ENCODE measurements at regions not wholly inside any gene's neighbourhood (a gene's known extent, or its start where the extent isn't known, plus 50 kb on each side); places are given as distances from the start of the nearest gene placed in this dataset.

DNA sequence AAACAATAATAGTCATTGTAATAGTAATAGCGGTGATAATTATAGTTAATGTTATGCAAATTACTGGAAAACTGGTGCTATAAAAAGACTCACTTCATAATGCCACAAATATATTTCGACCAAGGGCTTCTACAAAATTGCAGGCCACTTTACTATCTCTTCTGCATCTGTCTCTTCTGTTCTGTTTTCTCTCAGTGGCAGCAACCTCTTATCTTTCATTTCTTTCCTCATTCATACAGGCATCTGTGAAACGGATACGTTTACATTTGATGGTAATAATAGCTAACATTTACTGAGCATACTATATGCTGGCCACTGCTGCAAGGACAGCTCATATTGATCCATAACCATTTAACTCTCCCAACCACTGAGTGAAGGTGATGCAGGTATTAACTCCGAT lies 537.4 kb upstream of the PFKP start:
- peaks cover 20% of the 10 kb centered on the region for H3K4me1 Mint-ChIP-seq
- ChIA-PET CTCF (no interaction called here), POLR2A (no interaction called here)
- no peak overlapping the region for H3K27ac Mint-ChIP-seq
- H3K9me3 Mint-ChIP-seq: peaks cover 36% of the 10 kb centered on the region
- H3K36me3 Mint-ChIP-seq: peaks cover 33% of the 10 kb centered on the region
- ATAC-seq: no peak
- H3K27me3 Mint-ChIP-seq (ENCODE audit: low read depth): peaks cover 22% of the 10 kb centered on the region
- no peak for DNase-seq (ENCODE audit: low spot score)
- no peak overlapping the region for H3K4me3 Mint-ChIP-seq
- TF ChIP-seq MLX (CRISPR knock-in tag; IDR thresholded peaks at IDR 0.05) (no peak), NR3C1 (CRISPR knock-in tag; conservative IDR thresholded peaks at IDR 0.05; ENCODE audit: low read depth) (no peak), TEAD4 (CRISPR knock-in tag; IDR thresholded peaks at IDR 0.05) (no peak), NR2C2 (CRISPR knock-in tag; IDR thresholded peaks at IDR 0.05) (no peak), SMAD3 (CRISPR knock-in tag; IDR thresholded peaks at IDR 0.05; ENCODE audit: borderline replicate concordance) (no peak), CBFB (CRISPR knock-in tag; IDR thresholded peaks at IDR 0.05; ENCODE audit: low read depth) (no peak), ZNF138 (CRISPR knock-in tag; conservative IDR thresholded peaks at IDR 0.05) (no peak), ZNF396 (CRISPR knock-in tag; IDR thresholded peaks at IDR 0.05; ENCODE audit: borderline replicate concordance) (no peak), ELF4 (CRISPR knock-in tag; IDR thresholded peaks at IDR 0.05; ENCODE audit: low read depth) (no peak), NFATC4 (CRISPR knock-in tag; IDR thresholded peaks at IDR 0.05) (no peak), RELA (CRISPR knock-in tag; IDR thresholded peaks at IDR 0.05; ENCODE audit: borderline replicate concordance) (no peak), ESRRA (CRISPR knock-in tag; IDR thresholded peaks at IDR 0.05; ENCODE audit: borderline replicate concordance) (no peak), ZNF317 (CRISPR knock-in tag; IDR thresholded peaks at IDR 0.05; ENCODE audit: borderline replicate concordance, low read depth) (no peak), EMX1 (CRISPR knock-in tag; IDR thresholded peaks at IDR 0.05) (no peak)

GRCh38 chr10:2525781-2526180 lies 541.6 kb upstream of the PFKP start:
- peaks cover 11% of the 10 kb centered on the region for H3K9me3 Mint-ChIP-seq
- CTCF ChIA-PET: no interaction called here
- POLR2A ChIA-PET: no interaction called here
- peaks cover 16% of the 10 kb centered on the region for H3K27me3 Mint-ChIP-seq (ENCODE audit: low read depth)
- TF ChIP-seq ATF6 (CRISPR knock-in tag; IDR thresholded peaks at IDR 0.05): no peak
- TF ChIP-seq TP53 (CRISPR knock-in tag; IDR thresholded peaks at IDR 0.05): no peak
- no peak for TF ChIP-seq CBFB (CRISPR knock-in tag; IDR thresholded peaks at IDR 0.05; ENCODE audit: low read depth)
- no peak for TF ChIP-seq NFE2L1 (CRISPR knock-in tag; IDR thresholded peaks at IDR 0.05)
- TF ChIP-seq, protein P1, sequence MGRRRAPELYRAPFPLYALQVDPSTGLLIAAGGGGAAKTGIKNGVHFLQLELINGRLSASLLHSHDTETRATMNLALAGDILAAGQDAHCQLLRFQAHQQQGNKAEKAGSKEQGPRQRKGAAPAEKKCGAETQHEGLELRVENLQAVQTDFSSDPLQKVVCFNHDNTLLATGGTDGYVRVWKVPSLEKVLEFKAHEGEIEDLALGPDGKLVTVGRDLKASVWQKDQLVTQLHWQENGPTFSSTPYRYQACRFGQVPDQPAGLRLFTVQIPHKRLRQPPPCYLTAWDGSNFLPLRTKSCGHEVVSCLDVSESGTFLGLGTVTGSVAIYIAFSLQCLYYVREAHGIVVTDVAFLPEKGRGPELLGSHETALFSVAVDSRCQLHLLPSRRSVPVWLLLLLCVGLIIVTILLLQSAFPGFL (CRISPR knock-in tag; IDR thresholded peaks at IDR 0.05; ENCODE audit: borderline replicate concordance): no peak
- TF ChIP-seq NR3C1 (CRISPR knock-in tag; conservative IDR thresholded peaks at IDR 0.05; ENCODE audit: low read depth): no peak
- TF ChIP-seq, protein P2, sequence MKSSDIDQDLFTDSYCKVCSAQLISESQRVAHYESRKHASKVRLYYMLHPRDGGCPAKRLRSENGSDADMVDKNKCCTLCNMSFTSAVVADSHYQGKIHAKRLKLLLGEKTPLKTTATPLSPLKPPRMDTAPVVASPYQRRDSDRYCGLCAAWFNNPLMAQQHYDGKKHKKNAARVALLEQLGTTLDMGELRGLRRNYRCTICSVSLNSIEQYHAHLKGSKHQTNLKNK (CRISPR knock-in tag; IDR thresholded peaks at IDR 0.05): no peak
- peaks cover 20% of the 10 kb centered on the region for H3K4me1 Mint-ChIP-seq
- DNase-seq (ENCODE audit: low spot score) (no peak), ATAC-seq (no peak)
- H3K4me3 Mint-ChIP-seq: no peak overlapping the region
- peaks cover 8% of the 10 kb centered on the region; the same call in 1 of the 2 replicates for H3K36me3 Mint-ChIP-seq
- H3K27ac Mint-ChIP-seq: no peak overlapping the region

- Mint-ChIP-seq H3K36me3 (peaks cover 6% of the 10 kb centered on the region; the same call in 1 of the 2 replicates), H3K9me3 (peaks cover 6% of the 10 kb centered on the region), H3K4me3 (no peak overlapping the region), H3K27me3 (ENCODE audit: low read depth) (no peaks in the 10 kb centered on the region), H3K27ac (no peak overlapping the region), H3K4me1 (peaks cover 3% of the 10 kb centered on the region; the same call in 1 of the 2 replicates)
- POLR2A ChIA-PET: no interaction called here
- DNase-seq (ENCODE audit: low spot score) (no peak), ATAC-seq (no peak)
- TF ChIP-seq ZNF263 (CRISPR knock-in tag; IDR thresholded peaks at IDR 0.05; ENCODE audit: low read depth) (no peak), SMAD4 (CRISPR knock-in tag; IDR thresholded peaks at IDR 0.05) (no peak), TCF7 (CRISPR knock-in tag; IDR thresholded peaks at IDR 0.05; ENCODE audit: low read depth) (no peak), MXD4 (CRISPR knock-in tag; IDR thresholded peaks at IDR 0.05; ENCODE audit: borderline replicate concordance) (no peak), SMAD3 (CRISPR knock-in tag; IDR thresholded peaks at IDR 0.05; ENCODE audit: borderline replicate concordance) (no peak), SOX15 (CRISPR knock-in tag; IDR thresholded peaks at IDR 0.05) (no peak), GTF2I (CRISPR knock-in tag; conservative IDR thresholded peaks at IDR 0.05) (no peak), GRHL2 (CRISPR knock-in tag; IDR thresholded peaks at IDR 0.05; ENCODE audit: insufficient replicate concordance, severe bottlenecking) (no peak), ZNF317 (CRISPR knock-in tag; IDR thresholded peaks at IDR 0.05; ENCODE audit: borderline replicate concordance, low read depth) (no peak), TEAD4 (CRISPR knock-in tag; IDR thresholded peaks at IDR 0.05) (no peak), FOXP1 (CRISPR knock-in tag; IDR thresholded peaks at IDR 0.05; ENCODE audit: borderline replicate concordance) (no peak)
- TF ChIP-seq, protein P3, sequence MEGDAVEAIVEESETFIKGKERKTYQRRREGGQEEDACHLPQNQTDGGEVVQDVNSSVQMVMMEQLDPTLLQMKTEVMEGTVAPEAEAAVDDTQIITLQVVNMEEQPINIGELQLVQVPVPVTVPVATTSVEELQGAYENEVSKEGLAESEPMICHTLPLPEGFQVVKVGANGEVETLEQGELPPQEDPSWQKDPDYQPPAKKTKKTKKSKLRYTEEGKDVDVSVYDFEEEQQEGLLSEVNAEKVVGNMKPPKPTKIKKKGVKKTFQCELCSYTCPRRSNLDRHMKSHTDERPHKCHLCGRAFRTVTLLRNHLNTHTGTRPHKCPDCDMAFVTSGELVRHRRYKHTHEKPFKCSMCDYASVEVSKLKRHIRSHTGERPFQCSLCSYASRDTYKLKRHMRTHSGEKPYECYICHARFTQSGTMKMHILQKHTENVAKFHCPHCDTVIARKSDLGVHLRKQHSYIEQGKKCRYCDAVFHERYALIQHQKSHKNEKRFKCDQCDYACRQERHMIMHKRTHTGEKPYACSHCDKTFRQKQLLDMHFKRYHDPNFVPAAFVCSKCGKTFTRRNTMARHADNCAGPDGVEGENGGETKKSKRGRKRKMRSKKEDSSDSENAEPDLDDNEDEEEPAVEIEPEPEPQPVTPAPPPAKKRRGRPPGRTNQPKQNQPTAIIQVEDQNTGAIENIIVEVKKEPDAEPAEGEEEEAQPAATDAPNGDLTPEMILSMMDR (IDR thresholded peaks at IDR 0.05): no peak
- TF ChIP-seq, protein P2 (CRISPR knock-in tag; IDR thresholded peaks at IDR 0.05): no peak
- CTCF ChIA-PET: no interaction called here
Measured at GRCh38 chr10:2519139-2519538, 548.2 kb upstream of the PFKP start.
